D721Med (cell line): ENCODE measurements at regions not wholly inside any gene's neighbourhood (a gene's known extent, or its start where the extent isn't known, plus 50 kb on each side); places are given as distances from the start of the nearest gene placed in this dataset.

Experiments
- DNase-seq: peaks from one replicate; pipeline ENCODE4 v3.0.0; 2011; ENCODE audit warnings: low spot score; ENCODE audit not compliant: insufficient read length
- FAIRE-seq: peaks from 2 replicates; lab custom pipeline; 2011; peaks lifted over from hg19 to GRCh38; lab: Jason Lieb, UNC
- TF ChIP-seq, protein P1 (sequence below): IDR thresholded peaks from 2 replicates; pipeline ENCODE4 v1.5.1; 2012; ENCODE audit warnings: mild to moderate bottlenecking, control low read depth; ENCODE audit not compliant: insufficient read depth; ENCODE audit errors: missing control alignments

DNA sequence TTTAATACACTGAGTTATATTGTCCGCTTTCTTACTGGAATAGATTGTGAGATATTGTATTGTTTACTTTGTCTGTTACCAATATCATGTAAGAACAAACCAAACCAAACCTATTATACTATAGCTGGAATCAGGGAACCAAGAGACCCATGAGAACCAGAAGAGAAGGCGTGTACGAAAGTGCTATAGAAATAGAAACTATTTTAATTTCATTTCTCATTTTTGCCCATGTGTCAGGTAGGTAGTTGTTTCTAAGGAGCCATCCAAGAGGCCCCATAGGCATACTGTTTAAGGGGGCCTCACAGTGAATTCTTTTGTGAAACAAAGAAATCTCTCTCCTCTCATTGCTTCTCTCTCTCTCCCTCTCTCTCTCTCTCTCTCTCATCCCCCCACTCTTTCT lies 363.6 kb downstream of the RNF144A start:
- TF ChIP-seq, protein P1, sequence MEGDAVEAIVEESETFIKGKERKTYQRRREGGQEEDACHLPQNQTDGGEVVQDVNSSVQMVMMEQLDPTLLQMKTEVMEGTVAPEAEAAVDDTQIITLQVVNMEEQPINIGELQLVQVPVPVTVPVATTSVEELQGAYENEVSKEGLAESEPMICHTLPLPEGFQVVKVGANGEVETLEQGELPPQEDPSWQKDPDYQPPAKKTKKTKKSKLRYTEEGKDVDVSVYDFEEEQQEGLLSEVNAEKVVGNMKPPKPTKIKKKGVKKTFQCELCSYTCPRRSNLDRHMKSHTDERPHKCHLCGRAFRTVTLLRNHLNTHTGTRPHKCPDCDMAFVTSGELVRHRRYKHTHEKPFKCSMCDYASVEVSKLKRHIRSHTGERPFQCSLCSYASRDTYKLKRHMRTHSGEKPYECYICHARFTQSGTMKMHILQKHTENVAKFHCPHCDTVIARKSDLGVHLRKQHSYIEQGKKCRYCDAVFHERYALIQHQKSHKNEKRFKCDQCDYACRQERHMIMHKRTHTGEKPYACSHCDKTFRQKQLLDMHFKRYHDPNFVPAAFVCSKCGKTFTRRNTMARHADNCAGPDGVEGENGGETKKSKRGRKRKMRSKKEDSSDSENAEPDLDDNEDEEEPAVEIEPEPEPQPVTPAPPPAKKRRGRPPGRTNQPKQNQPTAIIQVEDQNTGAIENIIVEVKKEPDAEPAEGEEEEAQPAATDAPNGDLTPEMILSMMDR: no peak
- no peak for FAIRE-seq
- no peak for DNase-seq

DNA sequence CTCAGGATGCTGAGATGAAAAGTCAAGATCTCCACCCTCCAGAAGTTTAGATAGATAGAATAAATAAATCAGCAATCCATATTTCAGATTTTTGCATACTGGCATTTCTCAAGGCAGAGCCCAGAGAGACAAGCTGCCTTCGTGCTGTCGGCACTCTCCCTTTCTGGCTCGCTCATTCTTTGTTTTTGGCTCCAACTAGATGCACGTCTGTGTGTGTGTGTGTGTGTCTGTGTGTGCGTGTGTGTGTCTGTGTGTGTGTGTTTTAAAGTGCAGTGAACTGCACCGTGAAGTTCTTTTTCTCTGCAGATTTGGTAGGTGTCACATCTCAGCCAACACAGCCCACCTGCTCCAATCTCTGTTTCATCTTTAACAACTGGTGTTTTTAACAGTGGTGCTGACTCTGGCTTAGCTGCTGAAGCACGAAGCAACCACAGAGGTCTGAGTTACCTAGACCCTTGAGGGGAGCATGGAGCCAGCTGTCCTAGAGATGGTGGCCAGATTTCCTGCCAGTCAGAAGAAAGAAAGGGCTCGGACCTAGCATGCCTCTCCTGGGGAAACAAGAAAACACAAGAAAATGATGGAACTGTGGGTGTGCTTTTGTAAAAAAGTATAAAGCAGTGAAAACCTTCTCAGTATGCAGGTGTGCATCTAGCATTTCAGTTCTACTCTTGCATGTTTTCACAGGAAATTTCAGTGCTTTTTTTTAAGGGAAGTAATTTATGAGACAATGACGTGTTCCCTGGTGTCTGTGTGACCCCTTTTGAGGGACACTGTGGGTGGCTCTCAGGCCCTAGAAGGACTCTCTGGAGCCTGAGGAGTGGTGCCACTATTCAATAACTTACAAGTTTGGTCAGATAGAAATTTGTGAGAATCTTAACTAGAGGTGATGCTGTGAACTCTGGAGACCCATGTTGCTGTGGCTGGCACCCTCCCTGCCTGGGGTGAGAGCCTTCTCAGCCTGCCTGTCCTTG lies 364.3 kb downstream of the RNF144A start:
- DNase-seq (no peak), FAIRE-seq (no peak)
- TF ChIP-seq, protein P1: no peak

DNA sequence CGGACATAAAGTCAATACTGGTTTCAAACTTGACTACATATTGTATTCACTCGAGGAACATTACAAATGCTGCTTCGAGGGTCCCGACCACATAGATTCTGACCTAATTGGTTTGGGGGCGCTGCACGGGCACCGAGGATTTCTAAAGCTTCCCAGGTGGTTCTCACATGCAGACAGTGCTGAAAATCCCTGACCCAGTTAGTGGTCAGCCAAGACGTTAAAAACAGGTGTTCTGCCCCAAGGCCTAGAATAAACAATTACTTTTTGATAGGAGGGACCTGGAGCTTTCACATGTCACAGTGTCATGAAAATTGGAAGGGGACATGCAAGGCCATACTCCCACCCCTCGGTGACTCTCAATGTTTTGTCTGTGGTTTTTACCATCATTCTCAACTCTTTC lies 368.9 kb downstream of the RNF144A start:
- DNase-seq (no peak), FAIRE-seq (no peak)
- TF ChIP-seq, protein P1: no peak

DNA sequence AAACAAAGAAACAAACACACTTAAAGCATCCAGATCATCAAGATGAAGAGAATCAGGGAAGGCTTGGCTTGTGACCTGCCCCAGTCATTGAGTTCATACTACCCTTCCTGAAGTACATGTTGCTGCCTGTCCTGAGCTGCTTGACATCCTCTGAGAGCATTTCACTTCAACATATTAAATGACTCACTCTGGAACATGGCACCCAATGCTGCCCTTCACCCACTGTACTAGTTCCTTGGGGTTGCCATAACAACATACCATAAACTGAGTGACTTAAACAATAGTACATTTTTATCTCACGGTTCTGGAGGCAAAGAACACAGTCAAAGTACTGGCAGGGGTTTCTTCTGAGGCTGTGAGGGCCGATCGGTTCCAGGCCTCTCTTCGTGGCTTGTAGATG lies 371.3 kb downstream of the RNF144A start:
- no peak for DNase-seq
- no peak for FAIRE-seq
- TF ChIP-seq, protein P1: no peak

DNA sequence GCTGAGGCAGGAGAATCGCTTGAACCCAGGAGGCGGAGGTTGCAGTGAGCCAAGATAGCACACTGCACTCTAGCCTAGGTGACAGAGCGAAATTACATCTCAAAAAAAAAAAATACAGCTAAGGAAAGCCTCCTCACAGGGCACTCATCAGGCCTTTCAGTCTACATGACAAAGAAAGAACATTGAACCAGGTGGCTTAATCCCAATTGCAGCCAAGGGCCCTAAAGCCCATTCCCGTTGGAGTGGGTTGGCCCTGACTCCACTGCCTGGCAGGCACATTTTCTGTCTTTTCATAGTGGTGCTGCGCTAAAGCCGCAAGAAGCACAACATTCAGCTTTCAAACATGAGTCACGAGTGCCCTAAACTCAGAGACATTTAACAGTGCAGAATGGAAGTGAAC lies 372.5 kb downstream of the RNF144A start:
- DNase-seq: no peak
- TF ChIP-seq, protein P1: no peak
- FAIRE-seq: no peak

DNA sequence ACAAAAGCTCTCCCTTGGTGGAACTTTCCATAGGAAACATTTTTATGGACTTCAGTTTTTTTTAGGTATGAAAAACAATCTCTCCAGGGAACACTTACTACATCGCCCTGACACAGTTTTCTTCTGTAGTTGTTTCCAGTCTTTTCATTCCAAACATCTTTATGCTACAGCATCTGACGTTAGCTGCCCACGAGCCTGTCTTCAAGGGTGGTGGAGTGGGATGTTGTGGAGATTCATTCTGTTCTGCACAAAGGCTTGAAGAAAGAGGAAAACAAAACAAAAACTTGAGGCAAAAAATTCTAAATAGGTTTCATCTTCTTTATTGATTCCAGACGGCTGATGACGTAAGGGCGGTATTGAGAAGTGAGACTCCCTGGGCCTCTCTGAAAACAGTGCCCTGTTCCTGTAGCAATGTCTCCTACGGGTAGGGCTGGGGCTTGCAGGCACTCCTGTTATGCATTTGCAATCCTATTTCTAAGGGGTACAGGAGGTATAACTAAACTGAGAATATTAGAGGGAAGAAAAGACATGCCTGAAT lies 375.0 kb downstream of the RNF144A start:
- TF ChIP-seq, protein P1: no peak
- DNase-seq (no peak), FAIRE-seq (no peak)

DNA sequence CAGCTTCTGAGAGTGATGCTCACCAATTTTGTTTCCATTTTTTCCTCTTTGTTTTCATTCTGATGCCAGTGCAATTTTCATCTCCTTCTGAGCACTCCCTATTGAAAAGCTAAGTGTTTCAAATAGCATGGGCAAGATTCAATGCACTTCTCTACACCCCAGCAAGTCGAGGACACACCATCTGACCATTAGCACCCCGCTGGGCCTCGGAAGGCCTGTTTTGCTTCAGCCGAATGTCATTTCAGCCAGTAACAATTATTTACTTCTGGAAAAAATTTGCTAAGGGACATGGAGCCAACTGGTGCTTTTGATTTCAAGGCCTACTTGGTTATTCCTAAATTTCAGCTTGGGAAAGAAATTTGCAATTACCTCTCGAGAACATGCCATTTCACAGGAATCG lies 392.4 kb downstream of the RNF144A start:
- no peak for FAIRE-seq
- TF ChIP-seq, protein P1: no peak
- DNase-seq: no peak
